ENCODE measurements at regions not wholly inside any gene's neighbourhood (a gene's known extent, or its start where the extent isn't known, plus 50 kb on each side); places are given as distances from the start of the nearest gene placed in this dataset.
"Not testable (repeated sequence)": the region's sequence is repeated elsewhere in the genome, so short reads cannot be mapped to it uniquely, and the experiment has no call there.

- not testable (repeated sequence) for TF ChIP-seq POLR2AphosphoS5, POLR2A (IDR thresholded peaks at IDR 0.05)
Observed at GRCh38 chr1:144140243-144140642, 168.5 kb upstream of the FAM72C start.

All from spleen (tissue), 3 donors.